GM19467 (cell line): ENCODE measurements at regions not wholly inside any gene's neighbourhood (a gene's known extent, or its start where the extent isn't known, plus 50 kb on each side); places are given as distances from the start of the nearest gene placed in this dataset.

Experiments
- ATAC-seq: cut with Tn5 transposase; IDR thresholded peaks from one replicate; pipeline ENCODE4 v1.9.1; 2021; ENCODE audit warnings: mild to moderate bottlenecking, moderate library complexity; ENCODE audit not compliant: unreplicated experiment

GRCh38 chr15:58294681-58295254 is 137.0 kb upstream of the LIPC start:
- ATAC-seq = no peak

- ATAC-seq = no peak
Measured at GRCh38 chr15:58295637-58296215, 136.1 kb upstream of the LIPC start.

GRCh38 chr15:58296276-58296675 is 135.5 kb upstream of the LIPC start:
- ATAC-seq = no peak

GRCh38 chr15:58297639-58298038 is 134.2 kb upstream of the LIPC start:
- ATAC-seq = no peak

GRCh38 chr15:58298879-58299850 is 132.6 kb upstream of the LIPC start:
- no peak for ATAC-seq

GRCh38 chr15:58302832-58303231 is 129.0 kb upstream of the LIPC start:
- ATAC-seq = no peak

GRCh38 chr15:58303236-58303635 is 128.6 kb upstream of the LIPC start:
- no peak for ATAC-seq

GRCh38 chr15:58306591-58307312 is 125.0 kb upstream of the LIPC start:
- ATAC-seq = no peak

- ATAC-seq = no peak
Measured at GRCh38 chr15:58307313-58307961, 124.4 kb upstream of the LIPC start.

- no peak for ATAC-seq
Measured at GRCh38 chr15:58308742-58309355, 122.9 kb upstream of the LIPC start.

- ATAC-seq = no peak
Measured at GRCh38 chr15:58309963-58310928, 121.5 kb upstream of the LIPC start.

- ATAC-seq = no peak
Measured at GRCh38 chr15:58311556-58311955, 120.2 kb upstream of the LIPC start.

GRCh38 chr15:58312031-58312430 is 119.8 kb upstream of the LIPC start:
- no peak for ATAC-seq

GRCh38 chr15:58313304-58313703 is 118.5 kb upstream of the LIPC start:
- no peak for ATAC-seq

- ATAC-seq = no peak
Measured at GRCh38 chr15:58313810-58314592, 117.8 kb upstream of the LIPC start.

GRCh38 chr15:58314593-58315216 is 117.1 kb upstream of the LIPC start:
- ATAC-seq = no peak

GRCh38 chr15:58318517-58318916 is 113.3 kb upstream of the LIPC start:
- ATAC-seq = no peak

GRCh38 chr15:58321034-58321433 is 110.8 kb upstream of the LIPC start:
- ATAC-seq = no peak
